ENCODE measurements at regions not wholly inside any gene's neighbourhood (a gene's known extent, or its start where the extent isn't known, plus 50 kb on each side); places are given as distances from the start of the nearest gene placed in this dataset.

DNA sequence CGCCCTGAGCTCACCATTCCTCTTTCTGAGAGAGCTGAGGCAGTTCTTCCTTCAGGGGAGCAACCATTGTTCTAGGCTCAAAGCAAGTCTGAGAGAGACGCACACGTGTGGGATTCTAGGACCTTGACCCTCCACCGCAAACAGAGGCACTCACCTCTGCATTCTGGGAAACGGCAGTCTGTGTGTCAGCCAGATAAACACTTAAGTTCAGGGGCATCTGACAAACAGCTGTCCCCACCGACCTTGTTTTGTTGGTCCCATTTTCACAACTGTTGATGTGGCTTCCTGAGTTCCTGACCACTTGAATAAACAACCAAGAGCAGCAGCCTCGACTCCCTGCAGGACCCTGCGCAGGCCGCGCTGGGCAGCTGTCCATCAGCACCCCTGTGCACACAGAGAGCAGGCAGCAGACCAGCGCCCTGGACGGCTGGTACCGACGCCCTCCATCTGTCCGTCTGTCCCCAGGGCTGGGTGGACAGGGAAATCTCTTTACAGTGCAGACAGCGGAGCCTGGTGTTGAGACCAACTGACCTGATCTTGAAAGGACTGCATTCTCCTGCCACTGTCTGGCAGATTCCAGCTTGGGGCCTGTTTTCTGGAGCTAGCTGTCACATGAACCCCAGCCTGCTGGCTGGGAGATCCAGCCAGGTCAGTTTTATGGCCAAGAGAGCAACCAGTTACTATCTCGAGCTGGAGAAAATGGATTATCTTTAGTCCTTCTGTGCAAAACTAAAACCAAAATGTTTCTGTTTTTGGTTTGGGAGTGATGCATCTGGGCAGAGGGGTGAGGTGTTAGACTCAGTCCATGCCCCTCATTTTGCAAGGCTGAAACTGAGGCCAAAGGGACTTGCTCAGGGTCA lies 64.2 kb downstream of the FAM43A start:
- no peak for DNase-seq (ENCODE audit: low read depth, low spot score)
- H3K27ac ChIP-seq = no peak overlapping the region

DNA sequence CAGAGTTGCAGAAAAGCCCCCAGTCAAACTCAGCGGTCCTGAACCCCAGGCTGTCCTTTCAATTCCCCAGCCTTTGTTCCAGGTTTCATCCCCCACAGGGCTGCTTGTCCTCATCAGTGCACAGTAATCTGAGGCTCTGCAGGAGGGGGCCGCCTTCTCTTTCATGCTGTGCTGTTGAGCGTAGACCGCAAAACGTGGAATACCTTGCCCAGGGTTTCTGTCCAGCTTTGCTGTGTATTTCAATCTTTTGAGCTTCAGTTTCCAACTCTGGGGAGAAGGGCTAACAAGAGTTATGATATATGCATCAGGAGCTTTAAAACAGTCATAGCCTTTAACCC lies 64.8 kb downstream of the FAM43A start:
- Histone ChIP-seq H3K27ac (no peak overlapping the region), H3K4me3 (no peak overlapping the region), H3K36me3 (ENCODE audit: insufficient read depth, low read length) (no peaks in the 10 kb centered on the region), H3K9me3 (ENCODE audit: low read depth, low read length) (no peaks in the 10 kb centered on the region), H3K9ac (ENCODE audit: insufficient read length) (no peak overlapping the region)
- TF ChIP-seq POLR2AphosphoS5 (IDR thresholded peaks at IDR 0.05; ENCODE audit: borderline replicate concordance, low read depth, low read length) (no peak), FOXP2 (optimal IDR thresholded peaks at IDR 0.05; ENCODE audit: control extremely low read depth, extremely low read length, insufficient read depth) (no peak), EZH2 (IDR thresholded peaks at IDR 0.05) (no peak)
- no peak for DNase-seq (ENCODE audit: low read depth, low spot score)

More for the DNA sequence above, 64.2 kb downstream of the FAM43A start:
- TF ChIP-seq POLR2AphosphoS5 (IDR thresholded peaks at IDR 0.05; ENCODE audit: borderline replicate concordance, low read depth, low read length) (no peak), EZH2 (IDR thresholded peaks at IDR 0.05) (no peak), FOXP2 (optimal IDR thresholded peaks at IDR 0.05; ENCODE audit: control extremely low read depth, extremely low read length, insufficient read depth) (no peak)
- Histone ChIP-seq H3K4me3 (no peak overlapping the region), H3K9me3 (ENCODE audit: low read depth, low read length) (no peaks in the 10 kb centered on the region), H3K36me3 (ENCODE audit: insufficient read depth, low read length) (no peaks in the 10 kb centered on the region), H3K9ac (ENCODE audit: insufficient read length) (no peak overlapping the region)

DNA sequence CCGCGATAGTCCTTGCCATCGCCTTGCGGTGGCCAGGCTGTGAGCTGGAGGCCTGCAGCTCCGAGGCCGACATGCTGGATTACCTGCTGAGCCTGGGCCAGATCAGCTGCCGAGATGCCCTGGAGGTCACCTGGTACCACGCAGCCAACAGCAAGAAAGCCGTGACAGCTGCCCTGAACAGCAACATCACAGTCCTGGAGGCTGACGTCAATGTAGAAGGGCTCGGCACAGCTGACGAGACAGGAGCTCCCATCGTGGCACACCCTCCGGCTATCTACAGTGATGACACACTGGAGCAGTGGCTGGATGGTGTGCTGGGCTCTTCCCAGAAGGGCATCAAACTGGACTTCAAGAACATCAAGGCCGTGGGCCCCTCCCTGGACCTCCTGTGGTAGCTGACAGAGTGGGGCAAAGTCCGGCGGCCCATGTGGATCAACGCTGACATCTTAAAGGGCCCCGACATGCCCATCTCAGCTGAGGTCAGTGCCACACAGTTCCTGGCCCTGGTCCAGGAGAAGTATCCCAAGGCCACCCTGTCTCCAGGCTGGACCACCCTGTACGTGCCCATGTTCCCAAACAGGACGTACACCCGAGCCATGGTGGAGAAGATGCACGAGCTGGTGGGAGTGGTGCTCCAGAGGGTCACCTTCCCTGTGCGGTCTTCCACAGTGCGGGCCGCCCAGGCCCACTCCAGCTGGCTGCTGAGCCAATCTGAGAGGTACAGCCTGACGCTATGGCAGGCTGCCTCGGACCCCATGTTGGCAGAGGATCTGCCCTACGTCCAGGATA lies 70.2 kb downstream of the FAM43A start:
- Histone ChIP-seq H3K36me3 (ENCODE audit: insufficient read depth, low read length) (no peaks in the 10 kb centered on the region), H3K9me3 (ENCODE audit: low read depth, low read length) (no peaks in the 10 kb centered on the region), H3K4me3 (no peak overlapping the region), H3K27ac (no peak overlapping the region), H3K9ac (ENCODE audit: insufficient read length) (no peak overlapping the region)
- no peak for TF ChIP-seq EZH2 (IDR thresholded peaks at IDR 0.05)
- no peak for TF ChIP-seq POLR2AphosphoS5 (IDR thresholded peaks at IDR 0.05; ENCODE audit: borderline replicate concordance, low read depth, low read length)
- TF ChIP-seq FOXP2 (optimal IDR thresholded peaks at IDR 0.05; ENCODE audit: control extremely low read depth, extremely low read length, insufficient read depth) = no peak
- no peak for DNase-seq (ENCODE audit: low read depth, low spot score)

DNA sequence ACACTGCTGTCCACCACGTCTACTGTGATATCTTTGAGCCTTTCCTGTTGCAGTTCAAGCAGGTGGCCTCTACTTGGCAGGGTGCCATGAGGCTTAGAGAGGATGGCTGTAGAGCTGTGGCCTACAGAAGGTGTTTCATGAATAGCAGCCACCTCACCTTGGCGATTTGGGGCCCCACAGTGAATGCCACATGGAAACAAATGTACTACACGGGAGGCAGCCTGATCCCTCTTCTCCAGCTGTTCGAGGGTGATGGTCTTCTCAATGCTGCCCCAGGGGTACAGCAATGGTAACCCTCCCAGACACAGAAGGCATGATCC lies 70.7 kb downstream of the FAM43A start:
- Histone ChIP-seq H3K36me3 (ENCODE audit: insufficient read depth, low read length) (no peaks in the 10 kb centered on the region), H3K9me3 (ENCODE audit: low read depth, low read length) (no peaks in the 10 kb centered on the region), H3K27ac (no peak overlapping the region), H3K9ac (ENCODE audit: insufficient read length) (no peak overlapping the region), H3K4me3 (no peak overlapping the region)
- DNase-seq (ENCODE audit: low read depth, low spot score) = no peak
- TF ChIP-seq POLR2AphosphoS5 (IDR thresholded peaks at IDR 0.05; ENCODE audit: borderline replicate concordance, low read depth, low read length) (no peak), EZH2 (IDR thresholded peaks at IDR 0.05) (no peak), FOXP2 (optimal IDR thresholded peaks at IDR 0.05; ENCODE audit: control extremely low read depth, extremely low read length, insufficient read depth) (no peak)

DNA sequence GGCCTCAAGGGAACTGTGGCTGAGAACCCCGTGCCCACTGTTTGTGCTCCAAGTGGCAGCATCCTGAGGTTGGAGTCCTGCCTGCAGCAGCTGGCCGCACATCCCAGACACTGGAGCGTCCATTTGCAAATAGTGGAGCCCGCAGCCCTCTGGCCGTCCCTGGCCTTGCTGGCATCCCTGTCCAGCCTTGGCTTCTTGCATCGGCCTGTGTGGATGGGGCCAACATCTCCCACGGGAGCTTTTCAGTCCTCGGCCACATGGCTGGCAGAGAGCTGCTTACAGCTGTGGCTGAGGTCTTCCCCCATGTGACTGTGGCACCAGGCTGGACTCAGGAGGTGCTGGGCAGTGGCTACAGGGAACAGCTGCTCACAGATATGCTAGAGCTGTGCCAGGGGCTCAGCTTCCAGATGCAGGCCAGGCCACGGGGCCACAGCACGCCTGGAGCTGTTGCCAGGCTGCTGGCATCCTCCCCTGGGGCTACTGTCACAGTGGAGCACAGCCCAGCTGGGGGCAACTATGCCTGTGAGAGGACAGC lies 71.2 kb downstream of the FAM43A start:
- Histone ChIP-seq H3K36me3 (ENCODE audit: insufficient read depth, low read length) (no peaks in the 10 kb centered on the region), H3K27ac (no peak overlapping the region), H3K4me3 (no peak overlapping the region), H3K9ac (ENCODE audit: insufficient read length) (no peak overlapping the region), H3K9me3 (ENCODE audit: low read depth, low read length) (no peaks in the 10 kb centered on the region)
- TF ChIP-seq EZH2 (IDR thresholded peaks at IDR 0.05) (no peak), FOXP2 (optimal IDR thresholded peaks at IDR 0.05; ENCODE audit: control extremely low read depth, extremely low read length, insufficient read depth) (no peak), POLR2AphosphoS5 (IDR thresholded peaks at IDR 0.05; ENCODE audit: borderline replicate concordance, low read depth, low read length) (no peak)
- DNase-seq (ENCODE audit: low read depth, low spot score) = no peak

DNA sequence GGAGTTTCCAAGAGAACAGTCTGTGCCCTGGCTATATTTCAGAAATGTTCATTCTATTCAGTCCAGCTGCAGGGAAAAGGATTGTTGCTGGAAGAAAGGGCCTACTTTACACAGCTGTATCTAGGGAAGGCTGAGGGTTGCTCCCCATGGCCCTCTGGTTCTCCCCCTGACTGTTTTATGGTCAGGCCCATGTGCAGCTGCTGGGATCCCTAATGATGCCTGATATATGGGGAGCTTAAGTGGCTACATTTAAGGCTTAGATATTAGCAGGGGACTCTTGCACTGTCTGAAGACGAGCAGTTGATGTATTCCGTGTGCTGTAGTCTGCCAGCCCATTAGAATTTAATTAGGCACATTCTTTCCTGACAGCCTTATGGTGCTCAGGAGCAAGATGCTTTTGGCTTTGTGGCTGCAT lies 72.0 kb downstream of the FAM43A start:
- H3K9ac ChIP-seq (ENCODE audit: insufficient read length) = no peak overlapping the region
- no peak overlapping the region for H3K27ac ChIP-seq
- no peak for DNase-seq (ENCODE audit: low read depth, low spot score)
- TF ChIP-seq EZH2 (IDR thresholded peaks at IDR 0.05) (no peak), POLR2AphosphoS5 (IDR thresholded peaks at IDR 0.05; ENCODE audit: borderline replicate concordance, low read depth, low read length) (no peak), FOXP2 (optimal IDR thresholded peaks at IDR 0.05; ENCODE audit: control extremely low read depth, extremely low read length, insufficient read depth) (no peak)
- H3K4me3 ChIP-seq = no peak overlapping the region
- H3K9me3 ChIP-seq (ENCODE audit: low read depth, low read length) = no peaks in the 10 kb centered on the region
- no peaks in the 10 kb centered on the region for H3K36me3 ChIP-seq (ENCODE audit: insufficient read depth, low read length)

DNA sequence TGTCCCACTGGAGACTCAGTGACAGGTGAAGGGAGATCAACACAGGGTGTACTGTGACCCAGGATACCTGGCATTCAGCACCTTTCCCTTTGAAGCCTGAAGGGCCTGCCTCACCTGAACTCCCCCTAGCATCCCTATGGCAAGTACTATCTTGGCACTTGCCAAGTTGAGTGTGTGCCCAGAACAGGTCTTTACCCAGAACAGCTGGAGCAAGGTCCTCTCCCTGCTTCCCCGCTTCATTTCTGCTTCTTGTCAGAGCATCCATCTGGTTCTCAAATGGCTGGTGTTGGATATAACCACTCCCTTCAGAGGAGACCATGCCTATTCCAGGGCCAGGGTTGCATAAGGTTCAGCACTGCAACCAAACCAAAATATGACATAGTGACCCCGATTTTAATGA lies 73.0 kb downstream of the FAM43A start:
- DNase-seq (ENCODE audit: low read depth, low spot score) = no peak
- Histone ChIP-seq H3K4me3 (no peak overlapping the region), H3K36me3 (ENCODE audit: insufficient read depth, low read length) (no peaks in the 10 kb centered on the region), H3K27ac (no peak overlapping the region), H3K9me3 (ENCODE audit: low read depth, low read length) (no peaks in the 10 kb centered on the region), H3K9ac (ENCODE audit: insufficient read length) (no peak overlapping the region)
- TF ChIP-seq EZH2 (IDR thresholded peaks at IDR 0.05) (no peak), POLR2AphosphoS5 (IDR thresholded peaks at IDR 0.05; ENCODE audit: borderline replicate concordance, low read depth, low read length) (no peak), FOXP2 (optimal IDR thresholded peaks at IDR 0.05; ENCODE audit: control extremely low read depth, extremely low read length, insufficient read depth) (no peak)

DNA sequence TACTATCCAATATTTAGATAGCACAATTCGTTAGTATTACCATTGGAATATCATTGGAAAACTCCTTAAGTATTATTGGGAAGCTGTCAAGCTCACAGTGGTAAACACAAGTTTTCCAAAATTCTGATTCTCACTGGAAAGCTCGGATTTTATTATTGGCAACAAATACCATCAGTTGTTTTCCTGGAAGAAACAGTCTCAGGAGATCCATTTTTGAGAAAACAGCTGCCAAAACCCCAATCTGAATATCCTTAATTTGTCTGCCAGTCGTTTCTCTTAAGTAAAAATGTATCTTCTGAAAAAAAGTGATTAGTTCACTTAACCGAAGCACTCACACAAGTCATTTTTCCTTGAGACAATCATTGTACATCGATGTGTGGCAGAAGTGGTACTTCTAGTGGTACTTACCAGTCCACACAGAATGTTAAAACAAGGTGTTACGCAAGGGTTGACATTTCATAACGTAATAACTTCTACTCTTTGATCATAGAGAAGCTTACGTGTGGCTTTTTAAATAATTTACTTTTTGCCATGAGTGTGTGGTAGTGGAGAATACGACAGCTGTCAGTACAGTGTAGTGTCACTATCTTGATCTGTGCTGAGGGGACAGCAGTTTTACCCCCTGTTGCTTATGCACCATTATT lies 74.9 kb downstream of the FAM43A start:
- Histone ChIP-seq H3K9me3 (ENCODE audit: low read depth, low read length) (no peaks in the 10 kb centered on the region), H3K9ac (ENCODE audit: insufficient read length) (no peak overlapping the region), H3K36me3 (ENCODE audit: insufficient read depth, low read length) (no peaks in the 10 kb centered on the region), H3K27ac (no peak overlapping the region), H3K4me3 (no peak overlapping the region)
- no peak for TF ChIP-seq FOXP2 (optimal IDR thresholded peaks at IDR 0.05; ENCODE audit: control extremely low read depth, extremely low read length, insufficient read depth)
- TF ChIP-seq EZH2 (IDR thresholded peaks at IDR 0.05) = no peak
- TF ChIP-seq POLR2AphosphoS5 (IDR thresholded peaks at IDR 0.05; ENCODE audit: borderline replicate concordance, low read depth, low read length) = no peak
- DNase-seq (ENCODE audit: low read depth, low spot score) = no peak

Measured in SK-N-MC (cell line).